Hepatocyte (in vitro differentiated cells): ENCODE measurements at regions not wholly inside any gene's neighbourhood (a gene's known extent, or its start where the extent isn't known, plus 50 kb on each side); places are given as distances from the start of the nearest gene placed in this dataset.
"Not testable (repeated sequence)": the region's sequence is repeated elsewhere in the genome, so short reads cannot be mapped to it uniquely, and the experiment has no call there.

Source experiments
- DNase-seq: peaks from one replicate; pipeline ENCODE4 v3.0.0-alpha.2; 2016; ENCODE audit warnings: low spot score
- H2AFZ ChIP-seq: fragments of 200-600 bp; sonication (generic); 2 replicates; pipeline ENCODE4 v1.6.0; 2016; ENCODE audit warnings: antibody characterized with exemption, mild to moderate bottlenecking
- H3K27ac ChIP-seq: fragments of 200-600 bp; sonication (generic); 2 replicates; pipeline ENCODE4 v1.5.1; 2016; ENCODE audit warnings: mild to moderate bottlenecking
- H3K27me3 ChIP-seq: fragments of 200-600 bp; sonication (generic); 2 replicates; pipeline ENCODE4 v1.6.1; 2016
- H3K36me3 ChIP-seq: fragments of 200-600 bp; sonication (generic); replicated peaks from 2 replicates; pipeline ENCODE4 v1.5.1; 2016; ENCODE audit warnings: low read depth; ENCODE audit not compliant: insufficient read depth
- H3K4me1 ChIP-seq: fragments of 200-600 bp; sonication (generic); 2 replicates; pipeline ENCODE4 v1.5.1; 2016; ENCODE audit warnings: mild to moderate bottlenecking, moderate library complexity; ENCODE audit not compliant: insufficient read depth
- H3K4me2 ChIP-seq: fragments of 200-600 bp; sonication (generic); 2 replicates; pipeline ENCODE4 v1.6.0; 2016
- H3K4me3 ChIP-seq: fragments of 200-600 bp; sonication (generic); 2 replicates; pipeline ENCODE4 v1.5.1; 2016; ENCODE audit warnings: mild to moderate bottlenecking
- H3K79me2 ChIP-seq: fragments of 200-600 bp; sonication (generic); 2 replicates; pipeline ENCODE4 v1.6.0; 2017; ENCODE audit warnings: mild to moderate bottlenecking
- H3K9me2 ChIP-seq: fragments of 200-600 bp; sonication (generic); replicated peaks from 2 replicates; pipeline ENCODE4 v1.6.0; 2017; ENCODE audit warnings: mild to moderate bottlenecking; ENCODE audit not compliant: insufficient read depth
- H3K9me3 ChIP-seq: fragments of 200-600 bp; sonication (generic); 2 replicates; pipeline ENCODE4 v1.5.1; 2016; ENCODE audit warnings: low read depth, mild to moderate bottlenecking
- H4K20me1 ChIP-seq: fragments of 200-600 bp; sonication (generic); 2 replicates; pipeline ENCODE4 v1.6.0; 2016; ENCODE audit warnings: mild to moderate bottlenecking; ENCODE audit not compliant: insufficient read depth, poor library complexity, severe bottlenecking
- CTCF ChIP-seq: fragments of 200-600 bp; sonication (generic); IDR thresholded peaks from 2 replicates; pipeline ENCODE4 v1.5.1; 2016; ENCODE audit warnings: antibody characterized with exemption, mild to moderate bottlenecking; ENCODE audit not compliant: poor library complexity
- EZH2 ChIP-seq: fragments of 200-600 bp; sonication (generic); IDR thresholded peaks from 2 replicates; pipeline ENCODE4 v1.6.1; 2016; ENCODE audit warnings: antibody characterized with exemption, mild to moderate bottlenecking, borderline replicate concordance
- EZH2phosphoT487 ChIP-seq: fragments of 200-600 bp; sonication (generic); IDR thresholded peaks from one replicate; pipeline ENCODE4 v1.6.1; 2018; ENCODE audit warnings: antibody characterized with exemption, mild to moderate bottlenecking, low read depth, moderate library complexity; ENCODE audit not compliant: unreplicated experiment, severe bottlenecking
- WGBS: methylation state at CpG from one replicate; pipeline ENCODE4 v1.1.6; 2016; ENCODE audit warnings: low lambda C conversion rate; ENCODE audit errors: missing lambda C conversion rate; 5-methylcytosine and 5-hydroxymethylcytosine counted together

DNA sequence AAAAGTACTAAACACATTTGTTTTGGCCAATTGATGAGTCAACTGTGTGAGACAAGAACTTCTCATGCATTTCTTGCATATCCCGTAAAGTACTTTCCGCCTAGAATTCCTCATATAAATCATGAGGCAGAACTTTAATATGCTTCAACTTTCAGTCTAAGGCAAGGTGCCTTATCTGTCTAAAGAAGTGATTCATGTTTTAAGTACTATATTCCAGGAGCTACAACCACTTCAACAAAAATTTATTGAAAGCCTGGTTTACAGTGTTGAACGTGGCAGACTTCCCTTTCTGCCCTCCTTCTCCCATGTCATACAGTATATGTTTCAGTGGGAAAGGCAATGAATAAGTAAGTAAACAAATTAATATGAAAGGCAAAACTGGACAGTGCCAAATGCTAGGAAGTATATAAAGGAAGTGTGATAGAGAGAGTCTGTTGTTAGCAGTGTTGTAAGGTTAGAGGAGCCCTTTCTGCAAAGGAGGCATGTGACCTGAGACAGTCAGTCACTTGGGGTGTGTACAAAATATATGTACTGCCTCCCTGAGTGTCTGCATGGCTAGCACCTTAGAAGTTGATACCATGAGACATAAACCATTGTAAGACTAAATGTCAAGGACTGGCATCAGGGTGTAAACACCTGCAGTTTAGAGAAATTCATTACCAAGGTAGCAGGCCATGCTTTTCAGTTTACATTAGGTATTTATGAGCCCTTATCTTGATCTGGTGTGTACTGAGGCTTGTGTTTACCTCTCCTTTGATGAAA is 362.2 kb downstream of the SRGAP2C start:
- TF ChIP-seq EZH2 (no peak), CTCF (no peak), EZH2phosphoT487 (no peak)
- Histone ChIP-seq H2AFZ (no peak overlapping the region), H3K4me3 (no peak overlapping the region), H3K4me2 (no peak overlapping the region), H3K27me3 (no peaks in the 10 kb centered on the region), H3K36me3 (no peaks in the 10 kb centered on the region), H3K27ac (no peak overlapping the region), H3K79me2 (no peaks in the 10 kb centered on the region), H3K9me3 (no peaks in the 10 kb centered on the region), H4K20me1 (no peaks in the 10 kb centered on the region), H3K9me2 (no peaks in the 10 kb centered on the region), H3K4me1 (no peaks in the 10 kb centered on the region)
- DNase-seq = no peak
- 63% methylated on average over 3 of the region's 3 CpGs for WGBS

GRCh38 chr1:121547726-121548125 is 363.0 kb downstream of the SRGAP2C start:
- not testable (repeated sequence) for H3K4me2 ChIP-seq, H3K36me3 ChIP-seq, H3K27ac ChIP-seq, H4K20me1 ChIP-seq, H3K9me2 ChIP-seq, H3K4me1 ChIP-seq, DNase-seq, H3K9me3 ChIP-seq, H3K79me2 ChIP-seq, H3K4me3 ChIP-seq, H3K27me3 ChIP-seq, H2AFZ ChIP-seq
- WGBS = 92% methylated on average over 2 of the region's 2 CpGs

GRCh38 chr1:121550817-121551216 is 366.0 kb downstream of the SRGAP2C start:
- H3K4me1 ChIP-seq, H3K9me2 ChIP-seq, H3K4me2 ChIP-seq, H3K9me3 ChIP-seq, H3K79me2 ChIP-seq, H2AFZ ChIP-seq, H4K20me1 ChIP-seq, DNase-seq, H3K27ac ChIP-seq, H3K4me3 ChIP-seq, H3K27me3 ChIP-seq, H3K36me3 ChIP-seq: not testable (repeated sequence)
- 93% methylated on average over 3 of the region's 3 CpGs for WGBS

DNA sequence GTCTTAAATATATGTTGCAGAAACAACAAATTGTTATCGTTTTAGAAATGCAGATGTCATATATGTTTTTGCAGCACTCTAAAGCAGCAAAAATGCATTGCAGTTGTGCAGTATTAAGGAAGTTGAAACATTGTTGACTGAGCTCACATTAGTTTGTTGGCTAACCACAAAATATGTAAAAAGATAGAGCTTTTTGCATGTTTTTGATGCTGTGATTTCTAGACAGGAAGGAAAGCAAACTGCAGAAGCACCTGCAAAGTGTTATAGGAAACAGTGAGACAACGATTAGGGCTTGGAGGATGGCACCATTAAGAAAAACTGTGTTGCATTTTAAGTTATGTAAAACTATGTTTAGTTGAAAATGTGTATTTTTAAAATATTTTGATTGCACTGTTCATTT is 366.7 kb downstream of the SRGAP2C start:
- H3K4me3 ChIP-seq, H3K9me3 ChIP-seq, H2AFZ ChIP-seq, H3K27ac ChIP-seq, DNase-seq, H3K4me1 ChIP-seq, H3K27me3 ChIP-seq, H3K9me2 ChIP-seq, H4K20me1 ChIP-seq, H3K36me3 ChIP-seq, H3K4me2 ChIP-seq, H3K79me2 ChIP-seq: not testable (repeated sequence)
- WGBS = 96% methylated on average over 2 of the region's 2 CpGs

- not testable (repeated sequence) for H3K4me2 ChIP-seq, H3K9me3 ChIP-seq, H3K27me3 ChIP-seq, H3K79me2 ChIP-seq, H3K36me3 ChIP-seq, H3K4me1 ChIP-seq, H3K9me2 ChIP-seq, H4K20me1 ChIP-seq, H2AFZ ChIP-seq, DNase-seq, H3K4me3 ChIP-seq, H3K27ac ChIP-seq
- WGBS = 100% methylated on average over 1 of the region's 1 CpG
Observed at GRCh38 chr1:121556560-121556959, 371.8 kb downstream of the SRGAP2C start.

DNA sequence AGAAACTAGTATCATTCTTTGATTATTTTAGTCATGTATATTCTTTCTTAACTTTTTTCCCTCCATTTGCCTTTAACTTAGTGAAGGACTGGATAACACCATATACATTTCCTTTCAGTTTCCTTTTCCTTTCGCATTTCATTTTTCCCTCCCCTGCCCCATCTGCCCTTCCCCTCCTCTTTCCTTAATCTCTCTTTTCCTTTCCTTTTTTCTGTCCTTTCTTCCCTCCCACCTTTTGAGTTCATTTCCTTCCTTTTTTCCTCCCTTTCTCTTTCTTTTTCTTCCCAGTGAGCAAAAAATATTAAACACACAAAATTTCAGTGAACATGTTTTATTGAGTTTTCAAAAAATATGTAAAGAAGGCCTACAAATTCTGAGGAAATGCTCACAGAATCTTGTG is 373.3 kb downstream of the SRGAP2C start:
- H3K4me3 ChIP-seq, H2AFZ ChIP-seq, H3K27me3 ChIP-seq, H3K9me2 ChIP-seq, H3K79me2 ChIP-seq, H3K4me1 ChIP-seq, DNase-seq, H3K9me3 ChIP-seq, H3K4me2 ChIP-seq, H3K36me3 ChIP-seq, H3K27ac ChIP-seq, H4K20me1 ChIP-seq: not testable (repeated sequence)
- 100% methylated on average over 1 of the region's 1 CpG for WGBS
